ENCODE measurements at regions not wholly inside any gene's neighbourhood (a gene's known extent, or its start where the extent isn't known, plus 50 kb on each side); places are given as distances from the start of the nearest gene placed in this dataset.

GRCh38 chr6:113556775-113557174, 300.4 kb upstream of the MARCKS start:
- DNase-seq: no peak

- DNase-seq: no peak
These were observed 298.7 kb upstream of the MARCKS start for GRCh38 chr6:113558431-113558830.

- DNase-seq: no peak
These were observed 298.2 kb upstream of the MARCKS start for GRCh38 chr6:113558966-113559365.

GRCh38 chr6:113560376-113560775, 296.8 kb upstream of the MARCKS start:
- no peak for DNase-seq

GRCh38 chr6:113560908-113561307, 296.2 kb upstream of the MARCKS start:
- no peak for DNase-seq

GRCh38 chr6:113562248-113562647, 294.9 kb upstream of the MARCKS start:
- DNase-seq: no peak

GRCh38 chr6:113564371-113565171, 292.6 kb upstream of the MARCKS start:
- no peak for DNase-seq

GRCh38 chr6:113565306-113565705, 291.8 kb upstream of the MARCKS start:
- no peak for DNase-seq

- no peak for DNase-seq
These were observed 287.0 kb upstream of the MARCKS start for GRCh38 chr6:113570161-113570560.

- no peak for DNase-seq
These were observed 286.5 kb upstream of the MARCKS start for GRCh38 chr6:113570641-113571040.

GRCh38 chr6:113574147-113574546, 283.0 kb upstream of the MARCKS start:
- no peak for DNase-seq

- no peak for DNase-seq
These were observed 280.8 kb upstream of the MARCKS start for GRCh38 chr6:113576310-113576709.

GRCh38 chr6:113578691-113579090, 278.5 kb upstream of the MARCKS start:
- DNase-seq: no peak

- DNase-seq: no peak
These were observed 272.4 kb upstream of the MARCKS start for GRCh38 chr6:113584767-113585166.

- no peak for DNase-seq
These were observed 271.9 kb upstream of the MARCKS start for GRCh38 chr6:113585246-113585645.

- no peak for DNase-seq
These were observed 270.6 kb upstream of the MARCKS start for GRCh38 chr6:113586413-113587077.

- no peak for DNase-seq
These were observed 270.0 kb upstream of the MARCKS start for GRCh38 chr6:113587078-113587699.

GRCh38 chr6:113588646-113589045, 268.5 kb upstream of the MARCKS start:
- DNase-seq: no peak

GRCh38 chr6:113591896-113592827, 265.0 kb upstream of the MARCKS start:
- DNase-seq: no peak

- DNase-seq: no peak
These were observed 262.4 kb upstream of the MARCKS start for GRCh38 chr6:113594726-113595125.

GRCh38 chr6:113595911-113596376, 261.2 kb upstream of the MARCKS start:
- DNase-seq: no peak

GRCh38 chr6:113596387-113597230, 260.5 kb upstream of the MARCKS start:
- no peak for DNase-seq
